Transverse colon (tissue), 4 donors: ENCODE measurements at regions not wholly inside any gene's neighbourhood (a gene's known extent, or its start where the extent isn't known, plus 50 kb on each side); places are given as distances from the start of the nearest gene placed in this dataset.

Experiments
- DNase-seq: peaks from one replicate; pipeline ENCODE4 v3.0.0-alpha.2; 2019
- H3K27ac ChIP-seq, 4 donors: fragments of 200-600 bp; sonication (generic); 2 replicates each; pipeline ENCODE4 v1.5.1; 2016 to 2018; ENCODE audit warnings: inconsistent platforms in 4 of 4
- H3K27me3 ChIP-seq: fragments of 200-600 bp; sonication (generic); 2 replicates; pipeline ENCODE4 v1.5.1; 2017; ENCODE audit warnings: inconsistent platforms
- H3K36me3 ChIP-seq, 4 donors: fragments of 200-600 bp; sonication (generic); 2 replicates each; pipeline ENCODE4 v1.5.1; 2017 to 2019; ENCODE audit warnings: inconsistent platforms in 4 of 4
- H3K4me1 ChIP-seq, 4 donors: fragments of 200-600 bp; sonication (generic); 2 replicates each; pipeline ENCODE4 v1.5.1; 2017 to 2020; ENCODE audit warnings: inconsistent platforms in 4 of 4
- H3K4me3 ChIP-seq, 4 donors: fragments of 200-600 bp; sonication (generic); 1 replicate in 1 of 4; 2 replicates in 3 of 4; pipeline versions ENCODE4 v1.5.1 to v1.6.1; 2017 to 2019; ENCODE audit warnings: inconsistent platforms in 4 of 4
- H3K9me3 ChIP-seq, 2 donors: fragments of 200-600 bp; sonication (generic); 2 replicates each; pipeline ENCODE4 v1.5.1; 2017 to 2019; ENCODE audit warnings: inconsistent platforms in 2 of 2
- CTCF ChIP-seq, 5 experiments: fragments of 200-600 bp in 3 of 5; fragments of 450-650 bp in 2 of 5; sonication (generic) in 3 of 5; IDR thresholded peaks; 1 replicate in 2 of 5; 2 replicates in 3 of 5; pipeline ENCODE4 v1.5.1; 2016 to 2017; ENCODE audit warnings: antibody characterized with exemption in 5 of 5, inconsistent platforms in 3 of 5, mild to moderate bottlenecking in 2 of 5, moderate library complexity in 1 of 5
- EP300 ChIP-seq: sonication (generic); formaldehyde crosslinking; IDR thresholded peaks from one replicate; pipeline ENCODE4 v1.6.1; 2017; ENCODE audit warnings: antibody characterized with exemption, low read depth
- POLR2A ChIP-seq: fragments of 450-650 bp; IDR thresholded peaks from one replicate; pipeline ENCODE4 v1.6.1; 2016; ENCODE audit warnings: antibody characterized with exemption, mild to moderate bottlenecking, moderate library complexity
- POLR2AphosphoS5 ChIP-seq, 3 donors: sonication (generic); formaldehyde crosslinking; IDR thresholded peaks; one replicate each; pipeline ENCODE4 v1.6.1; 2016; ENCODE audit warnings: antibody characterized with exemption in 3 of 3
- WGBS, 2 donors: methylation state at CpG; one replicate each; pipeline ENCODE4 v1.1.5; 2018; ENCODE audit warnings: low coverage in 1 of 2; 5-methylcytosine and 5-hydroxymethylcytosine counted together
- in situ Hi-C, 4 donors: fragments of 200-750 bp; cut with MboI; loops; one replicate each; pipeline versions ENCODE4 v1.15.0 to v1.15.1; 2017; ENCODE audit warnings: low sequenced_read_pairs in 3 of 4, low pct_ligation_motif_present in 1 of 4, low pct_unique_long_range_greater_than_20kb in 1 of 4
- intact Hi-C: fragments of 100-400 bp; cut with DNase I; formaldehyde crosslinking; loops from one replicate; pipeline ENCODE4 v1.15.1; 2023; ENCODE audit warnings: low total_unique reads

GRCh38 chr17:5971969-5972368 is 98.2 kb upstream of the WSCD1 start:
- no peak for DNase-seq
- in situ Hi-C loops, result no loop called here
- TF ChIP-seq EP300 (no peak), POLR2A (no peak), CTCF (IDR thresholded peaks at IDR 0.05) (no peak), POLR2AphosphoS5 (IDR thresholded peaks at IDR 0.05) (no peak)
- Histone ChIP-seq H3K4me1 (no peaks in the 10 kb centered on the region), H3K27ac (no peak overlapping the region), H3K36me3 (no peaks in the 10 kb centered on the region), H3K27me3 (peaks cover 3% of the 10 kb centered on the region), H3K4me3 (no peak overlapping the region), H3K9me3 (peaks cover 0 to 4% of the 10 kb centered on the region in 2 donors)
- WGBS, 2 donors, result 43% methylated on average over 1 of the region's 1 CpG; no CpG with 5 or more reads in 1 of the 2 donors
- intact Hi-C loops, result no loop called here

- peaks cover 6% of the 10 kb centered on the region for H3K27me3 ChIP-seq
- no peak for TF ChIP-seq POLR2AphosphoS5 (IDR thresholded peaks at IDR 0.05)
- TF ChIP-seq CTCF (IDR thresholded peaks at IDR 0.05), result no peak
- TF ChIP-seq EP300, result no peak
- no peaks in the 10 kb centered on the region for H3K4me1 ChIP-seq
- H3K9me3 ChIP-seq, result no peaks in the 10 kb centered on the region
- no peak overlapping the region for H3K4me3 ChIP-seq
- no peak for DNase-seq
- WGBS, 2 donors, result 60 to 76% methylated on average over 1 to 3 of the region's 3 CpGs
- H3K36me3 ChIP-seq, result no peaks in the 10 kb centered on the region
- intact Hi-C loops, result no loop called here
- no peak overlapping the region for H3K27ac ChIP-seq
- in situ Hi-C loops, result no loop called here
Observed at GRCh38 chr17:5973410-5973809, 96.8 kb upstream of the WSCD1 start.

- Histone ChIP-seq H3K4me1 (no peaks in the 10 kb centered on the region), H3K36me3 (no peaks in the 10 kb centered on the region), H3K27me3 (peaks cover 6% of the 10 kb centered on the region), H3K27ac (no peak overlapping the region), H3K9me3 (no peaks in the 10 kb centered on the region), H3K4me3 (no peak overlapping the region)
- TF ChIP-seq EP300, result no peak
- TF ChIP-seq CTCF (IDR thresholded peaks at IDR 0.05), result no peak
- TF ChIP-seq POLR2AphosphoS5 (IDR thresholded peaks at IDR 0.05), result no peak
- no peak for TF ChIP-seq POLR2A
- no peak for DNase-seq
- WGBS, 2 donors, result 57% methylated on average over 3 of the region's 3 CpGs; no CpG with 5 or more reads in 1 of the 2 donors
- in situ Hi-C loops, result no loop called here
- intact Hi-C loops, result no loop called here
Observed at GRCh38 chr17:5975661-5976060, 94.5 kb upstream of the WSCD1 start.

- no peaks in the 10 kb centered on the region for H3K36me3 ChIP-seq
- intact Hi-C loops, result no loop called here
- no peak overlapping the region for H3K4me3 ChIP-seq
- no peaks in the 10 kb centered on the region for H3K4me1 ChIP-seq
- WGBS, 2 donors, result 58% methylated on average over 6 of the region's 6 CpGs; no CpG with 5 or more reads in 1 of the 2 donors
- in situ Hi-C loops, result no loop called here
- H3K27ac ChIP-seq, result no peak overlapping the region
- H3K9me3 ChIP-seq, result no peaks in the 10 kb centered on the region
- H3K27me3 ChIP-seq, result peaks cover 6% of the 10 kb centered on the region
- no peak for DNase-seq
- TF ChIP-seq EP300, result no peak
- TF ChIP-seq CTCF (IDR thresholded peaks at IDR 0.05), result no peak
- no peak for TF ChIP-seq POLR2A
- no peak for TF ChIP-seq POLR2AphosphoS5 (IDR thresholded peaks at IDR 0.05)
Observed at GRCh38 chr17:5976251-5976650, 93.9 kb upstream of the WSCD1 start.
